K562 (cell line): ENCODE measurements at regions not wholly inside any gene's neighbourhood (a gene's known extent, or its start where the extent isn't known, plus 50 kb on each side); places are given as distances from the start of the nearest gene placed in this dataset.

Experiments
- ATAC-seq: fragments of 200-7000 bp; cut with Tn5 transposase; 3 replicates; pipeline ENCODE4 v1.9.1; 2020; ENCODE audit warnings: moderate library complexity
- BruUV-seq: library from RNA; stranded (reverse); fragments of 400-500 nt; replicated peaks from 2 replicates; lab custom pipeline; 2021; lab: Mats Ljungman, UMichigan
- CTCF ChIA-PET: fragments of 300-600 bp; formaldehyde crosslinking; extraction: SDS; loops from one replicate; lab custom pipeline; 2021; ENCODE audit warnings: low intra/inter-chr PET ratio; lab: Yijun Ruan, JAX
- POLR2A ChIA-PET: fragments of 300-600, 350-650 bp; sonication (Branson Sonifier 250); formaldehyde crosslinking; extraction: SDS; loops from one replicate; lab custom pipeline; 2021; ENCODE audit warnings: antibody characterized with exemption, inconsistent platforms; lab: Yijun Ruan, JAX
- DNase-seq, 4 experiments: peaks; one replicate each; pipeline versions ENCODE4 v3.0.0 to v3.0.0-alpha.2; 2011 to 2018; ENCODE audit warnings: low spot score in 3 of 4, mixed read lengths in 3 of 4; ENCODE audit errors: extremely low read depth in 1 of 4
- FAIRE-seq: peaks from 2 replicates; lab custom pipeline; 2011; peaks lifted over from hg19 to GRCh38; lab: Jason Lieb, UNC
- H2AFZ ChIP-seq: 2 replicates; pipeline ENCODE4 v1.6.0; 2011; ENCODE audit warnings: low read depth, low read length, control low read depth, inconsistent platforms
- H3K27ac ChIP-seq: fragments of 200-600 bp; 3 replicates; pipeline ENCODE4 v1.8.0; 2011; ENCODE audit warnings: low read depth, mild to moderate bottlenecking, control low read depth, inconsistent platforms, low read length, moderate library complexity, mixed read lengths; ENCODE audit errors: extremely low read depth
- H3K27me3 ChIP-seq, 2 experiments: fragments of 300-600 bp in 1 of 2; 2 replicates in 1 of 2; 3 replicates in 1 of 2; pipeline versions ENCODE4 v1.6.0 to v1.8.0; 2011; ENCODE audit warnings: inconsistent platforms in 2 of 2, low read length in 2 of 2, mild to moderate bottlenecking in 1 of 2, mixed read lengths in 1 of 2, moderate library complexity in 1 of 2; ENCODE audit not compliant: control insufficient read depth in 2 of 2, insufficient read depth in 2 of 2
- H3K36me3 ChIP-seq: fragments of 300-600 bp; 3 replicates; pipeline ENCODE4 v1.8.0; 2011; ENCODE audit warnings: mild to moderate bottlenecking, low read length, inconsistent platforms; ENCODE audit not compliant: control insufficient read depth, insufficient read depth
- H3K4me1 ChIP-seq, 2 experiments: fragments of 200-600 bp in 1 of 2; replicated peaks in 1 of 2; 2 replicates in 1 of 2; 3 replicates in 1 of 2; pipeline versions ENCODE4 v1.5.1 to v1.8.0; 2011; ENCODE audit warnings: inconsistent platforms in 2 of 2, low read length in 2 of 2, mild to moderate bottlenecking in 1 of 2, mixed read lengths in 1 of 2, moderate library complexity in 1 of 2; ENCODE audit not compliant: control insufficient read depth in 2 of 2, insufficient read depth in 2 of 2
- H3K4me2 ChIP-seq: 2 replicates; pipeline ENCODE4 v1.6.1; 2011; ENCODE audit warnings: low read length, control low read depth, inconsistent platforms, mixed read lengths; ENCODE audit not compliant: insufficient read depth
- H3K4me3 ChIP-seq: fragments of 200-600 bp; sonication (generic), shearing (Covaris generic); 2 replicates; pipeline ENCODE4 v1.5.1; 2016; ENCODE audit warnings: control low read depth, inconsistent platforms
- H3K79me2 ChIP-seq: fragments of 200-600 bp; 3 replicates; pipeline ENCODE4 v1.8.0; 2011; ENCODE audit warnings: low read length, inconsistent platforms; ENCODE audit not compliant: control insufficient read depth, insufficient read depth
- H3K9ac ChIP-seq, 2 experiments: 2 replicates each; pipeline versions ENCODE4 v1.6.0 to v1.6.1; 2011; ENCODE audit warnings: low read depth in 2 of 2, low read length in 2 of 2, control low read depth in 1 of 2, inconsistent platforms in 1 of 2, mild to moderate bottlenecking in 1 of 2, mixed read lengths in 1 of 2; ENCODE audit not compliant: insufficient read depth in 1 of 2
- H3K9me1 ChIP-seq: one replicate; pipeline ENCODE4 v1.6.0; 2011; ENCODE audit warnings: inconsistent platforms, mild to moderate bottlenecking, low read length, moderate library complexity; ENCODE audit not compliant: control insufficient read depth, insufficient read depth
- H3K9me3 ChIP-seq: replicated peaks from 2 replicates; pipeline ENCODE4 v1.5.1; 2011; ENCODE audit warnings: low read depth, low read length, inconsistent platforms; ENCODE audit not compliant: control insufficient read depth, insufficient read depth
- H4K20me1 ChIP-seq: replicated peaks from 2 replicates; pipeline ENCODE4 v1.6.1; 2011; ENCODE audit warnings: low read length, inconsistent platforms, mixed read lengths; ENCODE audit not compliant: control insufficient read depth, insufficient read depth
- CC2D1A ChIP-seq: fragments of 450-650 bp; IDR thresholded peaks from 2 replicates; pipeline ENCODE4 v1.6.1; 2017; ENCODE audit warnings: mild to moderate bottlenecking
- CHD1 ChIP-seq: fragments of 200-600 bp; sonication (generic); IDR thresholded peaks from one replicate; pipeline ENCODE4 v1.6.1; 2012; ENCODE audit warnings: mild to moderate bottlenecking, moderate library complexity, low read length, inconsistent platforms
- ESRRB ChIP-seq: fragments of 250-450 bp; sonication (Bioruptor Pico); IDR thresholded peaks from 2 replicates; pipeline ENCODE4 v1.5.0; 2020; ENCODE audit warnings: mild to moderate bottlenecking, moderate library complexity, borderline replicate concordance
- ETS1 ChIP-seq: conservative IDR thresholded peaks from 2 replicates; pipeline ENCODE4 v1.6.1; 2011; ENCODE audit warnings: low read depth, mild to moderate bottlenecking, low read length; ENCODE audit not compliant: control insufficient read depth
- KAT7 ChIP-seq: sonication (generic); formaldehyde crosslinking; IDR thresholded peaks from 2 replicates; pipeline ENCODE4 v1.8.0; 2022; ENCODE audit warnings: missing genetic modification reagents, mild to moderate bottlenecking, borderline replicate concordance
- KLF13 ChIP-seq: fragments of 450-650 bp; IDR thresholded peaks from 2 replicates; pipeline ENCODE4 v1.6.1; 2016; ENCODE audit warnings: missing genetic modification characterization, low read depth, mild to moderate bottlenecking, missing compliant biosample characterization, moderate library complexity, borderline replicate concordance
- MTF1 ChIP-seq: fragments of 250-450 bp; sonication (Bioruptor Pico); IDR thresholded peaks from 2 replicates; pipeline ENCODE4 v1.9.0; 2021; ENCODE audit warnings: moderate library complexity, mild to moderate bottlenecking, inconsistent platforms, borderline replicate concordance
- POLR2B ChIP-seq: fragments of 450-650 bp; IDR thresholded peaks from 2 replicates; pipeline ENCODE4 v1.6.1; 2018; ENCODE audit warnings: low read depth; ENCODE audit not compliant: partially characterized antibody
- SAFB2 ChIP-seq: fragments of 200-400 bp; formaldehyde crosslinking; IDR thresholded peaks from 2 replicates; pipeline ENCODE4 v1.6.1; 2018; ENCODE audit warnings: borderline replicate concordance, low read length, low read depth, moderate library complexity; ENCODE audit not compliant: severe bottlenecking
- SFPQ ChIP-seq: fragments of 200-400 bp; formaldehyde crosslinking; IDR thresholded peaks from 2 replicates; pipeline ENCODE4 v1.6.1; 2017; ENCODE audit warnings: mild to moderate bottlenecking, low read depth, low read length, moderate library complexity
- in situ Hi-C: fragments of 300-500 bp; cut with MboI; formaldehyde crosslinking; loops from 4 replicates; pipeline ENCODE4 v1.15.0; 2018; ENCODE audit warnings: inconsistent platforms, mixed read lengths
- intact Hi-C: fragments of 100-400 bp; cut with micrococcal nuclease; formaldehyde crosslinking; loops from 2 replicates; pipeline ENCODE4 v1.14.2; 2022

DNA sequence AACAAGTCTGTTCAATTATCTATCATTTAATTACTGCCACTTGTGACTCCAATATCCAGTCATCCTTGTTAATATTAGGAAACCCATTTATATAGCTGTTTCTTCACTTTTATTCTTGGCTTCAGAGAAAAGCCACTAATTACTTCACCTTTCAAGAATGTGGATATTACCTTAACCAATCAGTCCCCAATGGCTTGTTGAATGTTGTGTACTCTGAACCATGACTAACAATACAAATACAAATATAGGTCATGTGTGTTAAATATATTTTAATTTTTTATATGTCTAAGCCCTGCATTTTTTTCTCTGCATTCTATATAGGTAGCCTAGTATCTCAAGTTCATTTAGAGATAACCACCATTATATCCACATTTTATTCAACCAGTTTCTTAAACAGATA is 1513.4 kb upstream of the AGA start:
- DNase-seq (no peak), FAIRE-seq (no peak), ATAC-seq (no peak)
- intact Hi-C loops, result no loop called here
- TF ChIP-seq KLF13 (tag) (no peak), ESRRB (no peak), MTF1 (CRISPR knock-in tag) (no peak), SAFB2 (no peak), POLR2B (no peak), ETS1 (no peak), SFPQ (no peak), KAT7 (no peak), CHD1 (no peak), CC2D1A (no peak)
- no peak overlapping the region for H3K4me3 ChIP-seq
- ChIA-PET POLR2A (no interaction called here), CTCF (no interaction called here)
- in situ Hi-C loops, result no loop called here
- H3K36me3 ChIP-seq, result no peaks in the 10 kb centered on the region
- H4K20me1 ChIP-seq, result no peaks in the 10 kb centered on the region
- no peak overlapping the region for H3K4me2 ChIP-seq
- no peaks in the 10 kb centered on the region; the same call in 1 of the 2 replicates for H3K9me3 ChIP-seq
- H3K79me2 ChIP-seq, result no peaks in the 10 kb centered on the region
- no peak overlapping the region for H3K9ac ChIP-seq
- H2AFZ ChIP-seq, result no peak overlapping the region
- BruUV-seq, result no TSS peak
- no peak overlapping the region for H3K27ac ChIP-seq
- no peaks in the 10 kb centered on the region for H3K4me1 ChIP-seq
- H3K9me1 ChIP-seq, result no peaks in the 10 kb centered on the region
- no peaks in the 10 kb centered on the region for H3K27me3 ChIP-seq
